Keratinocyte (primary cell): ENCODE measurements at regions not wholly inside any gene's neighbourhood (a gene's known extent, or its start where the extent isn't known, plus 50 kb on each side); places are given as distances from the start of the nearest gene placed in this dataset.

Source experiments
- CTCF ChIP-seq, 3 experiments: IDR thresholded peaks in 1 of 3; conservative IDR thresholded peaks in 1 of 3; optimal IDR thresholded peaks in 1 of 3; 2 replicates in 2 of 3; 3 replicates in 1 of 3; pipeline versions ENCODE3 to v1.5.1; 2011; ENCODE audit warnings: low read length in 3 of 3, mild to moderate bottlenecking in 3 of 3, moderate library complexity in 2 of 3, control low read depth in 1 of 3, inconsistent platforms in 1 of 3; ENCODE audit not compliant: insufficient read depth in 2 of 3; ENCODE audit errors: extremely low read depth in 1 of 3
- EZH2 ChIP-seq: IDR thresholded peaks from one replicate; pipeline ENCODE4 v1.6.1; 2012; ENCODE audit warnings: inconsistent platforms, mild to moderate bottlenecking, low read length, moderate library complexity

- no peak for TF ChIP-seq CTCF (optimal IDR thresholded peaks at IDR 0.05 in 1 of 3, IDR thresholded peaks at IDR 0.05 in 1 of 3, conservative IDR thresholded peaks at IDR 0.05 in 1 of 3; ENCODE audit: extremely low read depth in 1 of 3, insufficient read depth in 2 of 3, low read length in 3 of 3)
- no peak for TF ChIP-seq EZH2
Measured at GRCh38 chr11:33945481-33946268, 53.8 kb upstream of the LMO2 start.
